ENCODE measurements at regions not wholly inside any gene's neighbourhood (a gene's known extent, or its start where the extent isn't known, plus 50 kb on each side); places are given as distances from the start of the nearest gene placed in this dataset.

DNA sequence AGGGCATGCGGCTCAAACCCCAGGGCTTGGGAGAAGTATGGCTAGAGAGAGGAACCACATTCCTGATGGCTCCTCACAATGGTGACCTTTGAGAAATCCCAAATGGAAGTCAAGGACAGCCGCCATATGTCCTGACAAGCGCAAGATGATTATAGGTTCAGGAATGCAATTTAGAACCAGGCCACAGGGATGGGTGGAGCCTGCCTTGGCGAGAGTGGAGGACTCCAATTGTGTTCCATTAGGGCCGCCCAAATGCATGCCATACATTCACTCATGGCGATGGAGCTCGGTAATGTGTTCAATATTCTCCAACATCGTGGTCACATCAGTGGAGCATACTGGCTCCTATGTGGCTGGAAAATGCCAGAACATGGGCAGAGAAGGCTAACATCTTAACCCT lies 662.9 kb upstream of the ID2 start:
- Mint-ChIP-seq H3K27me3 (ENCODE audit: insufficient read depth) (peaks cover 1% of the 10 kb centered on the region; the same call in 1 of the 2 replicates), H3K36me3 (ENCODE audit: low read depth) (no peaks in the 10 kb centered on the region), H3K9me3 (no peaks in the 10 kb centered on the region), H3K4me1 (ENCODE audit: low read depth) (no peaks in the 10 kb centered on the region), H3K4me3 (no peak overlapping the region), H3K27ac (no peak overlapping the region)
- TF ChIP-seq, protein P1, sequence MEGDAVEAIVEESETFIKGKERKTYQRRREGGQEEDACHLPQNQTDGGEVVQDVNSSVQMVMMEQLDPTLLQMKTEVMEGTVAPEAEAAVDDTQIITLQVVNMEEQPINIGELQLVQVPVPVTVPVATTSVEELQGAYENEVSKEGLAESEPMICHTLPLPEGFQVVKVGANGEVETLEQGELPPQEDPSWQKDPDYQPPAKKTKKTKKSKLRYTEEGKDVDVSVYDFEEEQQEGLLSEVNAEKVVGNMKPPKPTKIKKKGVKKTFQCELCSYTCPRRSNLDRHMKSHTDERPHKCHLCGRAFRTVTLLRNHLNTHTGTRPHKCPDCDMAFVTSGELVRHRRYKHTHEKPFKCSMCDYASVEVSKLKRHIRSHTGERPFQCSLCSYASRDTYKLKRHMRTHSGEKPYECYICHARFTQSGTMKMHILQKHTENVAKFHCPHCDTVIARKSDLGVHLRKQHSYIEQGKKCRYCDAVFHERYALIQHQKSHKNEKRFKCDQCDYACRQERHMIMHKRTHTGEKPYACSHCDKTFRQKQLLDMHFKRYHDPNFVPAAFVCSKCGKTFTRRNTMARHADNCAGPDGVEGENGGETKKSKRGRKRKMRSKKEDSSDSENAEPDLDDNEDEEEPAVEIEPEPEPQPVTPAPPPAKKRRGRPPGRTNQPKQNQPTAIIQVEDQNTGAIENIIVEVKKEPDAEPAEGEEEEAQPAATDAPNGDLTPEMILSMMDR (IDR thresholded peaks at IDR 0.05): no peak
- no peak for DNase-seq

DNA sequence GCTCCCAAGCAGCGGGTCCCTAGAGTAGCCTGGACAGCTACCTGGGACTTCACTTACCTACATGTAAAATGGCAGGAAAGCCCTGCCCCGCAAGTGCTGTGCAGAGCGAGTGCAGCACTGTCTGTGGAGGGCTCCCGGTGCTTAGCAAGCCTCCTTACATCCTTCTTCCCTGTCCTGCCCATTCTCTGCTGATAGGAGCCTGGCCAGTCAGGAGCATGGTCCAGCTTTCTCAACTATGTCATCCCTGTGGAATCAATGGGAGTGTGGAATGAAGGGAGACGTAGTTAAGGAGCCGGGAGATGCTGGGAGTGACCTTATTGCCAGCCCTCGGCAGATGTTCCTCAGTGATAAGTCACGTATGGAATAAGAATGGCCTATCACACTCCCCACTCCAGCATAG lies 661.9 kb upstream of the ID2 start:
- DNase-seq: no peak
- no peaks in the 10 kb centered on the region for H3K4me1 Mint-ChIP-seq (ENCODE audit: low read depth)
- no peak overlapping the region for H3K27ac Mint-ChIP-seq
- H3K27me3 Mint-ChIP-seq (ENCODE audit: insufficient read depth): peaks cover 2% of the 10 kb centered on the region; the same call in 1 of the 2 replicates
- H3K36me3 Mint-ChIP-seq (ENCODE audit: low read depth): no peaks in the 10 kb centered on the region
- no peak overlapping the region for H3K4me3 Mint-ChIP-seq
- TF ChIP-seq, protein P1 (IDR thresholded peaks at IDR 0.05): no peak
- no peaks in the 10 kb centered on the region for H3K9me3 Mint-ChIP-seq

DNA sequence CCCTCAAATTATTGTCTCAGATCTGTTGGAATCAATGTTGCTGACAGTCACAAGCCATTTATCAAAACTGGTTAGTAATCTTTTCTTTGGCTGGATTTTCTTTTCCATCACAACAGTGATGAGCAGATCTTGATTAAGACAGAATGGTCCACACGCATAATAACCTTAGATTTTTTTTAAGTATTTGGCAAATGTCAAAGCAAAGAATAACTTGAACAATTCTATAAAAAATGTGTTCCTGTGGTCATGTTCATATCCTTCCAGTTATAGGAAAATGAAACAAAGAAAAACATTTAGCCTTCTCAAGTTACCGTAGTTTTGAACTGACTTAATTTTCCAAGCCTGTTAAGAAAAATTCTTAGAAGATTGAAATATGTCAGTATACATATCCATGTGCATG lies 659.9 kb upstream of the ID2 start:
- H3K27ac Mint-ChIP-seq: no peak overlapping the region
- no peaks in the 10 kb centered on the region for H3K36me3 Mint-ChIP-seq (ENCODE audit: low read depth)
- no peaks in the 10 kb centered on the region for H3K4me1 Mint-ChIP-seq (ENCODE audit: low read depth)
- no peaks in the 10 kb centered on the region for H3K9me3 Mint-ChIP-seq
- peaks cover 6% of the 10 kb centered on the region for H3K27me3 Mint-ChIP-seq (ENCODE audit: insufficient read depth)
- TF ChIP-seq, protein P1 (IDR thresholded peaks at IDR 0.05): no peak
- H3K4me3 Mint-ChIP-seq: no peak overlapping the region
- DNase-seq: no peak

DNA sequence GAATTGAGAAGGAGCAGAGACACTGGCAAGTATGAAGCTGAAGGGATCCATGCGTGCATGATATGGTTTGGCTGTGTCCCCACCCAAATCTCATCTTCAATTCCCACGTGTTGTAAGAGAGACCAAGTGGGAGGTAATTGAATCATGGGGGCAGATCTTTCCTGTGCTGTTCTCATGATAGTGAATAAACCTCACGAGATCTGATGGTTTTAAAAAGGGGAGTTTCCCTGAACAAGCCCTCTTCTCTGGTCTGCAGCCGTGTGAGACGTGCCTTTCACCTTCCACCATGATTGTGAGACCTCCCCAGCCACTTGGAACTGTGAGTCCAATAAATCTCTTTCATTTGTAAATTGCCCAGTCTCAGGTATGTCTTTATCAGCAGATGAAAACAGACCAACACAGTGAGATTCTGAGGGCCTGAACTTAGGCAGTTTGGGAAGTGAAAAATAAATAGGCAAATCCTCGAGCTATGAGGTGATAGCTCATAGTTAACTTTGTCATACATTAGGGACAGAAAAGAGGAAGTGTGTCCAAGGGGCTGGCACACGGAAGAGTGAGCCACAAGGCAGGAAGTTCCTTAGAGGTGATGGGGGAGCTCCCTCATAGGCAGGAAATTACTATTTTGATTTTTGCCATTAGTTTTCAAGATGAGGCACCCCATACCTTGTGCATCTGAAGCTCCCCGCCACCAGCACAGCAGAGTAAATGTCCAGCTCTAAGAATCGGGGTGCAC lies 658.8 kb upstream of the ID2 start:
- Mint-ChIP-seq H3K4me1 (ENCODE audit: low read depth) (no peaks in the 10 kb centered on the region), H3K27me3 (ENCODE audit: insufficient read depth) (peaks cover 6% of the 10 kb centered on the region), H3K27ac (no peak overlapping the region), H3K36me3 (ENCODE audit: low read depth) (no peaks in the 10 kb centered on the region), H3K9me3 (peaks cover 6% of the 10 kb centered on the region; the same call in 1 of the 2 replicates), H3K4me3 (no peak overlapping the region)
- DNase-seq: no peak
- TF ChIP-seq, protein P1 (IDR thresholded peaks at IDR 0.05): no peak

DNA sequence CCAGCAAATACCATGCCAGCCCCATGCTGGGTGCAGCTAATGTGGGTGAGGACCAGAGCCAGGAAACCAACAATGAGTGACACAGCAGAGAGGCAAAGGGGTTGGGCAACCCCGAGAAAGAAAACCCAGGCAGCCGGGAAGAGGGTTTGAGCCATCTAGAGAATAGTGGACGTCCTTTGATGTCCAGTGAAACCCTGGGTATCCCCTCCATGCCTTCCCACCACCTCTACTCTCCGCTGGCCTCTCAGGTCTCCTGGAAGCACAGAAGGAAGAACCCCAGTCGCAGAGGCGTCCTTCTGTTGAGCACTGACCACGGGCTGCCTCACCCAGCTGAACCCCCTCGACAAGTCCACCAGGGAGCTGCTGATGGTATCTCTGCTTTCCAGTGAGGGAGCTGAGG lies 657.4 kb upstream of the ID2 start:
- H3K9me3 Mint-ChIP-seq: peaks cover 6% of the 10 kb centered on the region; the same call in 1 of the 2 replicates
- no peak overlapping the region for H3K4me3 Mint-ChIP-seq
- peaks cover 6% of the 10 kb centered on the region for H3K27me3 Mint-ChIP-seq (ENCODE audit: insufficient read depth)
- DNase-seq: no peak
- no peaks in the 10 kb centered on the region for H3K36me3 Mint-ChIP-seq (ENCODE audit: low read depth)
- H3K4me1 Mint-ChIP-seq (ENCODE audit: low read depth): no peaks in the 10 kb centered on the region
- TF ChIP-seq, protein P1 (IDR thresholded peaks at IDR 0.05): no peak
- H3K27ac Mint-ChIP-seq: no peak overlapping the region

All from HFFc6 (cell line).